ENCODE measurements at regions not wholly inside any gene's neighbourhood (a gene's known extent, or its start where the extent isn't known, plus 50 kb on each side); places are given as distances from the start of the nearest gene placed in this dataset.

- TF ChIP-seq CTCF (IDR thresholded peaks at IDR 0.05; ENCODE audit: extremely low read depth, low read depth, low read length): no peak
- no peak overlapping the region for H3K4me3 ChIP-seq (ENCODE audit: insufficient read depth, low read length)
- no peaks in the 10 kb centered on the region for H3K27me3 ChIP-seq (ENCODE audit: insufficient read depth, low read length)
- DNase-seq (ENCODE audit: insufficient read length, low spot score, missing footprints): no peak
- H3K27ac ChIP-seq (ENCODE audit: low read depth, low read length): no peak overlapping the region
- H2AFZ ChIP-seq (ENCODE audit: low read length): no peak overlapping the region
- no peak overlapping the region for H3K4me2 ChIP-seq (ENCODE audit: insufficient read depth, low read length)
- no peaks in the 10 kb centered on the region for H4K20me1 ChIP-seq (ENCODE audit: insufficient read depth, low read length)
- H3K36me3 ChIP-seq (ENCODE audit: insufficient read depth, low read length): no peaks in the 10 kb centered on the region
- no peaks in the 10 kb centered on the region for H3K9me3 ChIP-seq (ENCODE audit: low read depth, low read length)
- no peaks in the 10 kb centered on the region for H3K79me2 ChIP-seq (ENCODE audit: insufficient read depth, low read length)
- H3K4me1 ChIP-seq (ENCODE audit: insufficient read depth, low read length): no peaks in the 10 kb centered on the region
Observed at GRCh38 chr11:30165652-30166051, 65.2 kb upstream of the FSHB start.

- H3K27me3 ChIP-seq (ENCODE audit: insufficient read depth, low read length): no peaks in the 10 kb centered on the region
Observed at GRCh38 chr11:30171661-30172060, 59.2 kb upstream of the FSHB start.

GRCh38 chr11:30172158-30172557 lies 58.7 kb upstream of the FSHB start:
- no peak overlapping the region for H2AFZ ChIP-seq (ENCODE audit: low read length)
- no peaks in the 10 kb centered on the region for H3K27me3 ChIP-seq (ENCODE audit: insufficient read depth, low read length)
- H3K27ac ChIP-seq (ENCODE audit: low read depth, low read length): no peak overlapping the region
- no peaks in the 10 kb centered on the region for H3K9me3 ChIP-seq (ENCODE audit: low read depth, low read length)
- no peaks in the 10 kb centered on the region for H3K4me1 ChIP-seq (ENCODE audit: insufficient read depth, low read length)
- no peak for TF ChIP-seq CTCF (IDR thresholded peaks at IDR 0.05; ENCODE audit: extremely low read depth, low read depth, low read length)
- no peak overlapping the region for H3K4me2 ChIP-seq (ENCODE audit: insufficient read depth, low read length)
- H4K20me1 ChIP-seq (ENCODE audit: insufficient read depth, low read length): no peaks in the 10 kb centered on the region
- DNase-seq (ENCODE audit: insufficient read length, low spot score, missing footprints): no peak
- H3K36me3 ChIP-seq (ENCODE audit: insufficient read depth, low read length): no peaks in the 10 kb centered on the region
- H3K79me2 ChIP-seq (ENCODE audit: insufficient read depth, low read length): no peaks in the 10 kb centered on the region
- H3K4me3 ChIP-seq (ENCODE audit: insufficient read depth, low read length): no peak overlapping the region

More at GRCh38 chr11:30171661-30172060, 59.2 kb upstream of the FSHB start:
- Histone ChIP-seq H2AFZ (ENCODE audit: low read length) (no peak overlapping the region), H3K4me1 (ENCODE audit: insufficient read depth, low read length) (no peaks in the 10 kb centered on the region), H3K4me3 (ENCODE audit: insufficient read depth, low read length) (no peak overlapping the region), H3K9me3 (ENCODE audit: low read depth, low read length) (no peaks in the 10 kb centered on the region), H4K20me1 (ENCODE audit: insufficient read depth, low read length) (no peaks in the 10 kb centered on the region), H3K79me2 (ENCODE audit: insufficient read depth, low read length) (no peaks in the 10 kb centered on the region), H3K4me2 (ENCODE audit: insufficient read depth, low read length) (no peak overlapping the region), H3K36me3 (ENCODE audit: insufficient read depth, low read length) (no peaks in the 10 kb centered on the region), H3K27ac (ENCODE audit: low read depth, low read length) (no peak overlapping the region)
- DNase-seq (ENCODE audit: insufficient read length, low spot score, missing footprints): no peak
- TF ChIP-seq CTCF (IDR thresholded peaks at IDR 0.05; ENCODE audit: extremely low read depth, low read depth, low read length): no peak

GRCh38 chr11:30172883-30173311 lies 57.9 kb upstream of the FSHB start:
- no peaks in the 10 kb centered on the region for H3K36me3 ChIP-seq (ENCODE audit: insufficient read depth, low read length)
- H3K79me2 ChIP-seq (ENCODE audit: insufficient read depth, low read length): no peaks in the 10 kb centered on the region
- no peaks in the 10 kb centered on the region for H3K4me1 ChIP-seq (ENCODE audit: insufficient read depth, low read length)
- H3K4me2 ChIP-seq (ENCODE audit: insufficient read depth, low read length): no peak overlapping the region
- H3K4me3 ChIP-seq (ENCODE audit: insufficient read depth, low read length): no peak overlapping the region
- no peak overlapping the region for H2AFZ ChIP-seq (ENCODE audit: low read length)
- no peak for TF ChIP-seq CTCF (IDR thresholded peaks at IDR 0.05; ENCODE audit: extremely low read depth, low read depth, low read length)
- H4K20me1 ChIP-seq (ENCODE audit: insufficient read depth, low read length): no peaks in the 10 kb centered on the region
- no peaks in the 10 kb centered on the region for H3K27me3 ChIP-seq (ENCODE audit: insufficient read depth, low read length)
- no peak overlapping the region for H3K27ac ChIP-seq (ENCODE audit: low read depth, low read length)
- no peaks in the 10 kb centered on the region for H3K9me3 ChIP-seq (ENCODE audit: low read depth, low read length)
- no peak for DNase-seq (ENCODE audit: insufficient read length, low spot score, missing footprints)

Data from osteoblast (primary cell).